HEK293T (cell line): ENCODE measurements at regions not wholly inside any gene's neighbourhood (a gene's known extent, or its start where the extent isn't known, plus 50 kb on each side); places are given as distances from the start of the nearest gene placed in this dataset.

ENCODE experiments used
- ARNT ChIP-seq: fragments of 450-650 bp; IDR thresholded peaks from 2 replicates; pipeline ENCODE4 v1.6.1; 2017; ENCODE audit warnings: mild to moderate bottlenecking
- BHLHE40 ChIP-seq: fragments of 450-650 bp; IDR thresholded peaks from 2 replicates; pipeline ENCODE4 v1.6.1; 2016; ENCODE audit warnings: mild to moderate bottlenecking, moderate library complexity, borderline replicate concordance
- FOXA1 ChIP-seq: fragments of 450-650 bp; IDR thresholded peaks from 2 replicates; pipeline ENCODE4 v1.6.1; 2016; ENCODE audit warnings: mild to moderate bottlenecking
- FOXK2 ChIP-seq: fragments of 450-650 bp; IDR thresholded peaks from 2 replicates; pipeline ENCODE4 v1.6.1; 2016; ENCODE audit warnings: mild to moderate bottlenecking
- FOXM1 ChIP-seq: fragments of 450-650 bp; IDR thresholded peaks from 2 replicates; pipeline ENCODE4 v1.6.1; 2017; ENCODE audit warnings: mild to moderate bottlenecking, borderline replicate concordance
- HDGF ChIP-seq: fragments of 450-650 bp; IDR thresholded peaks from 2 replicates; pipeline ENCODE4 v1.6.1; 2017; ENCODE audit warnings: antibody characterized with exemption, borderline replicate concordance
- L3MBTL2 ChIP-seq: fragments of 450-650 bp; conservative IDR thresholded peaks from 2 replicates; pipeline ENCODE4 v1.6.1; 2016; ENCODE audit warnings: mild to moderate bottlenecking
- LEF1 ChIP-seq: fragments of 450-650 bp; IDR thresholded peaks from 2 replicates; pipeline ENCODE4 v1.6.1; 2017; ENCODE audit warnings: mild to moderate bottlenecking, borderline replicate concordance
- NFRKB ChIP-seq: fragments of 450-650 bp; IDR thresholded peaks from 2 replicates; pipeline ENCODE4 v1.6.1; 2016; ENCODE audit warnings: mild to moderate bottlenecking, moderate library complexity
- SP1 ChIP-seq: fragments of 450-650 bp; IDR thresholded peaks from 2 replicates; pipeline ENCODE4 v1.6.1; 2017
- SUZ12 ChIP-seq: fragments of 450-650 bp; IDR thresholded peaks from 2 replicates; pipeline ENCODE4 v1.6.1; 2016; ENCODE audit warnings: mild to moderate bottlenecking
- TARDBP ChIP-seq: fragments of 450-650 bp; IDR thresholded peaks from 2 replicates; pipeline ENCODE4 v1.6.1; 2016
- ZNF384 ChIP-seq: fragments of 450-650 bp; IDR thresholded peaks from 2 replicates; pipeline ENCODE4 v1.6.1; 2016

- TF ChIP-seq ARNT = no peak
- TF ChIP-seq SUZ12 = no peak
- TF ChIP-seq SP1 = no peak
- no peak for TF ChIP-seq LEF1
- no peak for TF ChIP-seq FOXM1
- TF ChIP-seq NFRKB = no peak
- no peak for TF ChIP-seq ZNF384
- no peak for TF ChIP-seq TARDBP
- no peak for TF ChIP-seq L3MBTL2
- no peak for TF ChIP-seq FOXA1
- TF ChIP-seq FOXK2 = no peak
- TF ChIP-seq BHLHE40 = no peak
- no peak for TF ChIP-seq HDGF
Observed at GRCh38 chr6:137697267-137697938, 169.7 kb upstream of the TNFAIP3 start.
